ENCODE measurements at regions not wholly inside any gene's neighbourhood (a gene's known extent, or its start where the extent isn't known, plus 50 kb on each side); places are given as distances from the start of the nearest gene placed in this dataset.

DNA sequence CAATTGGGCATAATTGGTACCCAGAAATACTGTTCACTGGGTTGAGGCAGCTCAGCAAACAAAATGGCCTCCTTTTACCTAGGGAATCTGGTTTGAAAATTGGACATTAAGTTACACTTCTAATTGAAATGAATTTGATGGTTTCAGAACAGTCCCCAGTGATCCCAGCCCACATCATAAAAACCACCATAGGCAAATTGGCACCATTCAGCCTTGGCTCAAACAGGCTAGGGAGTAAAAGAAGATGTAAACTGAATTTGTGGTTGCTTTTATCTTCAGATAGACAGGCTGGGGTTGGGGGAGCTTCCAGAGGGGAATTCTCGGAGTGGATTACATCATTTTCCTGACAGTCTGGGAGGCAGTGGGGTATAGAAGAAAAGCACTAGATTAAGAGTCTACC, 576.5 kb downstream of the MID1IP1 start:
- H3K4me3 ChIP-seq (ENCODE audit: low read depth, low read length) = no peak overlapping the region
- TF ChIP-seq, protein P1, sequence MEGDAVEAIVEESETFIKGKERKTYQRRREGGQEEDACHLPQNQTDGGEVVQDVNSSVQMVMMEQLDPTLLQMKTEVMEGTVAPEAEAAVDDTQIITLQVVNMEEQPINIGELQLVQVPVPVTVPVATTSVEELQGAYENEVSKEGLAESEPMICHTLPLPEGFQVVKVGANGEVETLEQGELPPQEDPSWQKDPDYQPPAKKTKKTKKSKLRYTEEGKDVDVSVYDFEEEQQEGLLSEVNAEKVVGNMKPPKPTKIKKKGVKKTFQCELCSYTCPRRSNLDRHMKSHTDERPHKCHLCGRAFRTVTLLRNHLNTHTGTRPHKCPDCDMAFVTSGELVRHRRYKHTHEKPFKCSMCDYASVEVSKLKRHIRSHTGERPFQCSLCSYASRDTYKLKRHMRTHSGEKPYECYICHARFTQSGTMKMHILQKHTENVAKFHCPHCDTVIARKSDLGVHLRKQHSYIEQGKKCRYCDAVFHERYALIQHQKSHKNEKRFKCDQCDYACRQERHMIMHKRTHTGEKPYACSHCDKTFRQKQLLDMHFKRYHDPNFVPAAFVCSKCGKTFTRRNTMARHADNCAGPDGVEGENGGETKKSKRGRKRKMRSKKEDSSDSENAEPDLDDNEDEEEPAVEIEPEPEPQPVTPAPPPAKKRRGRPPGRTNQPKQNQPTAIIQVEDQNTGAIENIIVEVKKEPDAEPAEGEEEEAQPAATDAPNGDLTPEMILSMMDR (IDR thresholded peaks at IDR 0.05; ENCODE audit: borderline replicate concordance, insufficient read depth, low read depth, low read length) = no peak

DNA sequence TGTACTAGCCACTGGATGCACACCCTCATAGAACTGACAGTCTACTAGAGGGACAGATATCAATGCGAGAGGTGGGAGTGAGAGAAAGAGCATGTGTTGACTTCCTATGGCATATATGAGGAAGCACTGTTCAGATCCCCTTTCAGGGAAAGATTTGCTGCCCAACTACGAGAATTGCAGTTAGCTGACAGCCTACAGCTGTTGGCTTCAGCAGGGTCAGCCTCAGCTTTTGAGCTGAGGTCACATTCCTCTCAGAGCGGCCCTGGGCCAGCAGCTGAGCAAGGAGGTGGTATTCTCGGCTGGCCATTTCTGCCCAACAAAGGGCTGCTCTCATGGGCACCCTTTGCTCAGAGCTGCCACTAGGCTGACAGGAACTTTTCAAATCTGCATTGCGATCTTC, 580.2 kb downstream of the MID1IP1 start:
- no peak overlapping the region for H3K4me3 ChIP-seq (ENCODE audit: low read depth, low read length)
- TF ChIP-seq, protein P1 (IDR thresholded peaks at IDR 0.05; ENCODE audit: borderline replicate concordance, insufficient read depth, low read depth, low read length) = no peak

DNA sequence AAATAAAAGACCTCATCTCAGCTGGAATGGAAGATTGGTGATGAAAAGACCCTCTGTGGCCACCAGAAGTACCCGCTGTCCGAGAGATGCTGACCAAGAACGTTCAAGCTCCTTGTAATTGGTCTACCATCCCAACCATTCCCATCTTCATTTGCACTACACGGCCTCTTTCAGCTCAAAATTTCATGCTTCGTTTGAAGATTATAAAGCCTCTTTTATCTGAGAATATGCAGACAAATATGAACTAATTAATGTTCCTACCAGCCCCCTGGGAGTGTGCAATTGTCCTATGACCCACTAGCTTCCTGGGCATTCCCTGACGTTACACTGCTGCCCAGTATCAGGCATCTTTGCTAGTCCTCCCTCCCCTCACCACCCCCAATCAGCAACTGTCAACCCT, 583.7 kb downstream of the MID1IP1 start:
- H3K4me3 ChIP-seq (ENCODE audit: low read depth, low read length) = no peak overlapping the region
- TF ChIP-seq, protein P1 (IDR thresholded peaks at IDR 0.05; ENCODE audit: borderline replicate concordance, insufficient read depth, low read depth, low read length) = no peak

GRCh38 chrX:39388730-39389129, 587.5 kb downstream of the MID1IP1 start:
- TF ChIP-seq, protein P1 (IDR thresholded peaks at IDR 0.05; ENCODE audit: borderline replicate concordance, insufficient read depth, low read depth, low read length) = no peak
- no peak overlapping the region for H3K4me3 ChIP-seq (ENCODE audit: low read depth, low read length)

GRCh38 chrX:39396358-39396995, 595.2 kb downstream of the MID1IP1 start:
- TF ChIP-seq, protein P1 (IDR thresholded peaks at IDR 0.05; ENCODE audit: borderline replicate concordance, insufficient read depth, low read depth, low read length) = no peak
- no peak overlapping the region for H3K4me3 ChIP-seq (ENCODE audit: low read depth, low read length)

GRCh38 chrX:39397561-39398199, 596.4 kb downstream of the MID1IP1 start:
- TF ChIP-seq, protein P1 (IDR thresholded peaks at IDR 0.05; ENCODE audit: borderline replicate concordance, insufficient read depth, low read depth, low read length) = no peak
- H3K4me3 ChIP-seq (ENCODE audit: low read depth, low read length) = no peak overlapping the region

Data from GM12875 (cell line).